Lower lobe of right lung (tissue), 2 donors: ENCODE measurements at regions not wholly inside any gene's neighbourhood (a gene's known extent, or its start where the extent isn't known, plus 50 kb on each side); places are given as distances from the start of the nearest gene placed in this dataset.

Experiments used
- ATAC-seq, 2 donors: fragments of 200-7000 bp; cut with Tn5 transposase; one replicate each; pipeline ENCODE4 v1.9.1; 2020 to 2022; ENCODE audit warnings: mild to moderate bottlenecking in 2 of 2, moderate library complexity in 2 of 2
- DNase-seq: peaks from one replicate; pipeline ENCODE4 v3.0.0-alpha.2; 2020
- H3K27ac ChIP-seq: fragments of 200-600 bp; one replicate; pipeline ENCODE4 v1.8.0; 2022
- H3K27me3 ChIP-seq: fragments of 200-600 bp; one replicate; pipeline ENCODE4 v1.8.0; 2022; ENCODE audit warnings: low read depth
- H3K36me3 ChIP-seq: fragments of 200-600 bp; one replicate; pipeline ENCODE4 v1.8.0; 2022; ENCODE audit warnings: mild to moderate bottlenecking
- H3K4me1 ChIP-seq: fragments of 200-600 bp; one replicate; pipeline ENCODE4 v1.8.0; 2022
- H3K4me3 ChIP-seq: fragments of 200-600 bp; one replicate; pipeline ENCODE4 v1.8.0; 2022; ENCODE audit warnings: mild to moderate bottlenecking
- H3K9me3 ChIP-seq: fragments of 200-600 bp; one replicate; pipeline ENCODE4 v1.8.0; 2022
- intact Hi-C: fragments of 100-400 bp; cut with DNase I; formaldehyde crosslinking; loops from one replicate; pipeline ENCODE4 v1.11.0; 2022
- TF ChIP-seq, protein P1 (sequence below): fragments of 200-600 bp; IDR thresholded peaks from one replicate; pipeline ENCODE4 v1.8.0; 2022; ENCODE audit warnings: antibody characterized with exemption, mild to moderate bottlenecking
- donor health status: DM: no; HTN: yes; CAD: no; lungs with severe emphysema.

DNA sequence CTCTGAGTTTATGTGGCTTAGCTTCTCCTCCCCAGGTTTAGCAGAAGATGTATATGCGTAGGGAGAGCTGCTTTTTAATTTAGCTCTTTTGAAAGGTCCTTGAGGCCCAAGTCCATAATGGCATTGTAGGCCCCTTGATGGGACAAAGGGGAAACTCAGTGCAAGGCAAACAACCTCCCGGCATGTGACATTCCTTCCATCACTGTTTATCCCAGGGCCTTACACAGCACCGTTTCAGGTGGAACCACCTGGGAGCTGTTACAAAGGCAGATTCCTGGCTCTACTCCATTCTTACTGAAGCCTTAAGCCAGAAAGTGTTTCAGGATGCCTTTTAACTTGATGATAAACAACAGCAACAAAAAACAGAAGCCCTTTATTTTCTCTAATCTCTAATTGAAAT lies 555.4 kb downstream of the SLC4A3 start:
- intact Hi-C loops, result no loop called here
- Histone ChIP-seq H3K4me1 (no peaks in the 10 kb centered on the region), H3K9me3 (no peaks in the 10 kb centered on the region), H3K4me3 (no peak overlapping the region), H3K27ac (no peak overlapping the region), H3K36me3 (no peaks in the 10 kb centered on the region), H3K27me3 (no peaks in the 10 kb centered on the region)
- TF ChIP-seq, protein P1, sequence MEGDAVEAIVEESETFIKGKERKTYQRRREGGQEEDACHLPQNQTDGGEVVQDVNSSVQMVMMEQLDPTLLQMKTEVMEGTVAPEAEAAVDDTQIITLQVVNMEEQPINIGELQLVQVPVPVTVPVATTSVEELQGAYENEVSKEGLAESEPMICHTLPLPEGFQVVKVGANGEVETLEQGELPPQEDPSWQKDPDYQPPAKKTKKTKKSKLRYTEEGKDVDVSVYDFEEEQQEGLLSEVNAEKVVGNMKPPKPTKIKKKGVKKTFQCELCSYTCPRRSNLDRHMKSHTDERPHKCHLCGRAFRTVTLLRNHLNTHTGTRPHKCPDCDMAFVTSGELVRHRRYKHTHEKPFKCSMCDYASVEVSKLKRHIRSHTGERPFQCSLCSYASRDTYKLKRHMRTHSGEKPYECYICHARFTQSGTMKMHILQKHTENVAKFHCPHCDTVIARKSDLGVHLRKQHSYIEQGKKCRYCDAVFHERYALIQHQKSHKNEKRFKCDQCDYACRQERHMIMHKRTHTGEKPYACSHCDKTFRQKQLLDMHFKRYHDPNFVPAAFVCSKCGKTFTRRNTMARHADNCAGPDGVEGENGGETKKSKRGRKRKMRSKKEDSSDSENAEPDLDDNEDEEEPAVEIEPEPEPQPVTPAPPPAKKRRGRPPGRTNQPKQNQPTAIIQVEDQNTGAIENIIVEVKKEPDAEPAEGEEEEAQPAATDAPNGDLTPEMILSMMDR, result no peak
- ATAC-seq (no peak), DNase-seq (no peak)

DNA sequence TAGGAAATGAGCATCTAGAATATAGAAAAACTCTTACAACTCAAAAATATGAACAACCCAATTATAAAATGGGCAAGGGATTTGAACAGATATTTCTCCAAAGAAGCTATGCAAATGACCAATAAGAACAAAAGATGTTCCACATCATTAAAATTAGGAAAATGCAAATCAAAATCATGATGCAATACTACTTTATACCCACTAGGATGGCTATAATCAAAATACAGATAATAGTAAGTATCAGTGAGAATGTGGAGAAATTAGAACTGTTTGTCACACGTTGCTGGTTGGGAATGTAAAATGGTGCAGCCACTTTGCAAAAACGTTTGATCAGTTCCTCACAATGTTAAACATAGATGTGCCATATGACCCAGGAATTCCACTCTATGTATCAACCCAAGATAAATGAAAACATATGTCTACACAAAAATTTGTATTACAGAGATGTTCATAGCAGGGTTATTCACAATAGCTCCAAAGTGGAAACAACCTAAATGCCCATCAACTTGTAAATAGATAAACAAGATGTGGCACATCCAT lies 558.4 kb downstream of the SLC4A3 start:
- DNase-seq (no peak), ATAC-seq (no peak)
- TF ChIP-seq, protein P1, result no peak
- Histone ChIP-seq H3K36me3 (no peaks in the 10 kb centered on the region), H3K4me3 (no peak overlapping the region), H3K27me3 (no peaks in the 10 kb centered on the region), H3K27ac (no peak overlapping the region), H3K9me3 (no peaks in the 10 kb centered on the region), H3K4me1 (no peaks in the 10 kb centered on the region)
- intact Hi-C loops, result no loop called here

DNA sequence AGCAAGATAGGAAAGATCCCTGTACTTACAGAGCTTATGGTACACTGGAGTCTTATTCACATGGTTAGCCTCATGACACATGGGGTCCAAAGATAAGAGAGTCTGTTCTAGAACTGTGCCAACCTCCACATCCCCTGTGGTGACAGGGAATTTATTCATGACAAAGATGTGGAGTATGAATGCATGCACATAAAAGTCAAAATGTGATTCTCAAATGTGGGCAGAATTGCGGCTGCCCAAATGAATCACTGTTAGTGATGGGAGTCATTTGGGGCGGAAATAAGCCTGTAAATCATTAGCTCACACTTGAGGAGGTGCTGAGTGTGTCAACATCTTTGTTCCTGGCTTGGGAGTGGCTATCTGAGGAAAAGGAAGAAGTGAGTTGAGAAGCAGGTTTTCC lies 560.6 kb downstream of the SLC4A3 start:
- Histone ChIP-seq H3K4me3 (no peak overlapping the region), H3K4me1 (no peaks in the 10 kb centered on the region), H3K9me3 (no peaks in the 10 kb centered on the region), H3K36me3 (no peaks in the 10 kb centered on the region), H3K27ac (no peak overlapping the region), H3K27me3 (no peaks in the 10 kb centered on the region)
- TF ChIP-seq, protein P1, result no peak
- intact Hi-C loops, result no loop called here
- ATAC-seq, result peak; percentile 23 to 44
- DNase-seq, result no peak

DNA sequence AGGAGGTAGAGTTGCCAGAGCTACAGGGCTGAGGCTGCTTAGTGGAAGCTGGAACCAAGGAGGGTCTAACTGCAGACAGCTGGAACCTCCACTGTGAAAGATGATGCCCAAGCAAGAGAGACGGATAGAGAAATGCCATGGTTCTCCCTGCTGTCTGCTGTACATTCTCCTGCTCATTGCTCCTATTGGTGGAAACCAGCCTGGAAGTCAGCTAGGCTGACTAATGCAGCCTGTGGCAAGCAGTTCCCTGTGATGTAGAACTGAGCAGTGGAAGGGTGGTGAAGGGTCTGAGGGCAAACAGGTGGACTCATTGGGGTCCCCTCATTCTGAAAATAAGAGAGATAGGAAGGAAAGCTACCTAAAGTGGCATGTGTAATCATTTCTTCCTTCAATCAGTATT lies 563.6 kb downstream of the SLC4A3 start:
- Histone ChIP-seq H3K4me1 (no peaks in the 10 kb centered on the region), H3K4me3 (no peak overlapping the region), H3K9me3 (no peaks in the 10 kb centered on the region), H3K27ac (no peak overlapping the region), H3K36me3 (no peaks in the 10 kb centered on the region), H3K27me3 (no peaks in the 10 kb centered on the region)
- intact Hi-C loops, result no loop called here
- no peak for ATAC-seq
- TF ChIP-seq, protein P1, result no peak
- DNase-seq, result no peak

DNA sequence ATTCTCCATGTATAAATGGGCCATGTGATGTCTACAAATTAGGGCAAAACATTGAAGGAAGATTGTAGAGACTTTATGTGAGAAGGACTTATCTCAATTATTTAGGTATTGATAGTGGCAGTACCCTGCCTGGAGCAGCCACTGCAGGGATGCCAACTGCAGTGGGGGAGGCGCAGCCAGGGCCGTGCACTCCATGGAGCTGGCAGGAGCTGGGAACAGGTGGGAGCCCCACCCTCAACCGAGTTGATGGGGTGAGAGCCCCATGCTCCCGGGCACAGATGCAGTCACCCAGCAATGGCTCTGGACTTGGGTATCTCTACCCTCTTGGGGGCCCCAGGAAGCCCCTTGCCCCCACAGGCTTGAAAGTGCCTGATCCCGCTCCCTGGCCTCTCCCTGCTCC lies 564.3 kb downstream of the SLC4A3 start:
- H3K36me3 ChIP-seq, result no peaks in the 10 kb centered on the region
- H3K9me3 ChIP-seq, result no peaks in the 10 kb centered on the region
- DNase-seq (no peak), ATAC-seq (peak in 1 of 2 donors; percentile 35)
- H3K27me3 ChIP-seq, result no peaks in the 10 kb centered on the region
- TF ChIP-seq, protein P1, result no peak
- no peak overlapping the region for H3K4me3 ChIP-seq
- H3K27ac ChIP-seq, result no peak overlapping the region
- H3K4me1 ChIP-seq, result no peaks in the 10 kb centered on the region
- intact Hi-C loops, result no loop called here
